Osteocyte (in vitro differentiated cells): ENCODE measurements at regions not wholly inside any gene's neighbourhood (a gene's known extent, or its start where the extent isn't known, plus 50 kb on each side); places are given as distances from the start of the nearest gene placed in this dataset.

ENCODE experiments used
- DNase-seq: peaks from one replicate; pipeline ENCODE4 v3.0.0; 2021; ENCODE audit warnings: mixed read lengths; ENCODE audit not compliant: unreplicated experiment; ENCODE audit errors: extremely low spot score
- H3K27ac Mint-ChIP-seq: one replicate; pipeline ENCODE4 v1.8.0; 2021; ENCODE audit warnings: mild to moderate bottlenecking, mixed read lengths; ENCODE audit not compliant: unreplicated experiment
- H3K27me3 Mint-ChIP-seq: one replicate; pipeline ENCODE4 v1.8.0; 2021; ENCODE audit warnings: mixed read lengths; ENCODE audit not compliant: unreplicated experiment
- H3K36me3 Mint-ChIP-seq: one replicate; pipeline ENCODE4 v1.8.0; 2021; ENCODE audit warnings: mixed read lengths; ENCODE audit not compliant: unreplicated experiment
- H3K4me1 Mint-ChIP-seq: one replicate; pipeline ENCODE4 v1.8.0; 2021; ENCODE audit warnings: mixed read lengths; ENCODE audit not compliant: unreplicated experiment
- H3K4me3 Mint-ChIP-seq: one replicate; pipeline ENCODE4 v1.8.0; 2021; ENCODE audit warnings: mild to moderate bottlenecking, moderate library complexity, mixed read lengths; ENCODE audit not compliant: unreplicated experiment
- H3K9me3 Mint-ChIP-seq: one replicate; pipeline ENCODE4 v1.8.0; 2021; ENCODE audit warnings: mixed read lengths; ENCODE audit not compliant: unreplicated experiment
- CTCF ChIP-seq: fragments of 200-600 bp; sonication (generic); IDR thresholded peaks from 2 replicates; pipeline ENCODE4 v1.5.0; 2021; ENCODE audit warnings: antibody characterized with exemption, mild to moderate bottlenecking, moderate library complexity

- no peak for TF ChIP-seq CTCF
- Mint-ChIP-seq H3K27ac (no peak overlapping the region), H3K9me3 (no peaks in the 10 kb centered on the region), H3K27me3 (no peaks in the 10 kb centered on the region), H3K4me1 (no peaks in the 10 kb centered on the region), H3K4me3 (no peak overlapping the region), H3K36me3 (no peaks in the 10 kb centered on the region)
- no peak for DNase-seq
Observed at GRCh38 chr20:7146552-7147219, 379.2 kb downstream of the BMP2 start.

DNA sequence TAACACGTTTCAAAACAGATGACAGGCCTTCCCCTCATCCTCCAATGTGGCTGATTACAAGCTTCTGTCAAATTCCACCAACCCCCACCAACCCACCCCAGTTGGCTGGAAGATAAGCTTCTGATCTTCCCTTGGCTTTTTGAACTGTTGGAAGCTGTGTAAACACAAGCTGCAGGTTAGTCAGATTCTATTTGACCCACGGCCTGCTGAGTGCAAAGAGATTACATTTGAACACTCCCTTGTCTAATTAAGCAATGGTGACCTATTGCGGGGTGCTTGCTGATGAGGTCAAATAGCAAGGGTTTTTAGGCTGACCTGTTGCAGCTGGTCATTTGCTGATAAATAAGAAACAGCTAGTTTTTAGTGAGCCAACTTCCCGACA lies 379.7 kb downstream of the BMP2 start:
- Mint-ChIP-seq H3K4me3 (no peak overlapping the region), H3K27me3 (no peaks in the 10 kb centered on the region), H3K36me3 (no peaks in the 10 kb centered on the region), H3K27ac (no peak overlapping the region), H3K9me3 (no peaks in the 10 kb centered on the region), H3K4me1 (no peaks in the 10 kb centered on the region)
- DNase-seq = no peak
- TF ChIP-seq CTCF = no peak

DNA sequence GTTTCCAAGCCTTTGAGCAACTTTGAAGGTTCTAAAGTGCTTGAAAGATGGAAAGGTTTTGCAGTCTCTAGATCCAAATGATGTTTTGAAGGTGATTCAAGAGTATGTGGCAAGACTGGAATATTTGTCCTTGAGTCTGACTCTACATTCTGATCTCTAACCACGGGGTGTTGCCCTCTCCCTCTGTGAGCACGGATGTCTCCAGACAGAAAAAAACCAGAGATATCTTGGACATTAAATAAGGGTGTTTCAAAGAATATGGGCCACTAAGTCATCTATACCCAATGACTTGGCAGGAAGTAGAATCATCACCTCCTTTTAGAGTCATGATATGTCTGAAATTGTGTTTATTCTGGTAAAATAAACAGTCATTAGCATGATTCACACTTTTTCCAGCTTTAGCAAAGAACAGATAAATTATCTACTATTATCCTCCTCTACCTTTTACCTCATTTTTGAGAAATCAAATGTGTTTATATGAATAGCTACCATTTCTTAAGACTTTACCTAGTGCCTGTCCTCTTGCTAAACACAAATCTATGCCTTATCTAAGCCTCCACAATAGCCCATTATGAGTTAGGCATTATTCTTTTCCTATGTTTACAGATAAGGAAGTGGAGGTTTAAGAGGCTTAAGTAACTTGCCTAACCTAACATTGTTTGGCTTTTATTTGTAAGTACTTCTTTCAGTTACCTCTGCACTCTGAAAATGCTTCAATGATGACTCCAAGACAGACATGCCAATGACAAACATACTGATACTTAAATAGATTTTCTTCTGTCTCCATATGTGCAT lies 384.4 kb downstream of the BMP2 start:
- TF ChIP-seq CTCF = no peak
- no peaks in the 10 kb centered on the region for H3K36me3 Mint-ChIP-seq
- no peaks in the 10 kb centered on the region for H3K9me3 Mint-ChIP-seq
- H3K27me3 Mint-ChIP-seq = no peaks in the 10 kb centered on the region
- no peak for DNase-seq
- H3K27ac Mint-ChIP-seq = no peak overlapping the region
- H3K4me3 Mint-ChIP-seq = no peak overlapping the region
- no peaks in the 10 kb centered on the region for H3K4me1 Mint-ChIP-seq

- peaks cover 9% of the 10 kb centered on the region for H3K4me1 Mint-ChIP-seq
- no peak for DNase-seq
- no peak overlapping the region for H3K27ac Mint-ChIP-seq
- H3K9me3 Mint-ChIP-seq = no peaks in the 10 kb centered on the region
- no peaks in the 10 kb centered on the region for H3K36me3 Mint-ChIP-seq
- no peaks in the 10 kb centered on the region for H3K27me3 Mint-ChIP-seq
- no peak overlapping the region for H3K4me3 Mint-ChIP-seq
- no peak for TF ChIP-seq CTCF
Observed at GRCh38 chr20:7155282-7155681, 387.8 kb downstream of the BMP2 start.

DNA sequence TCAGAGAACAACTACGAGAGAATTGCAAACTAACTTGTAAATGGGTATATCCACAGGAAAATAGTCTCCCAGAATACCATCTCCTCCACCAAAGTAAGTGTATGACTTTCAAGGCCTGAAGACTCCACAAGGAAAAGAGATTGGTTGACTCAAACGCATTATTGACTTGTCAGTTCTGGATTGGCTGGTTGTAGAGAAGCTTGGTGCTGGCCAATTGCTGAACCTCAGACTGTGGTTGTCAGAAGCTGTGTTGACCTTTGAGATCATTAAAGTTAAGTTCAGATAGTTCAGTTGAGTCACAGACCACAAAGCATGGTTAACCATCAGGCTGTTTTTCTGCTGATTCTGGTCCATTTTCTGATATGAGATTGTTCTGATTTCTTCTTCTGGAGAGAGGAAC lies 388.3 kb downstream of the BMP2 start:
- Mint-ChIP-seq H3K27me3 (no peaks in the 10 kb centered on the region), H3K4me3 (no peak overlapping the region), H3K9me3 (no peaks in the 10 kb centered on the region), H3K27ac (no peak overlapping the region), H3K36me3 (no peaks in the 10 kb centered on the region), H3K4me1 (peaks cover 10% of the 10 kb centered on the region)
- DNase-seq = no peak
- no peak for TF ChIP-seq CTCF
